IMR-90 (cell line): ENCODE measurements at regions not wholly inside any gene's neighbourhood (a gene's known extent, or its start where the extent isn't known, plus 50 kb on each side); places are given as distances from the start of the nearest gene placed in this dataset.
A peak's percentile ranks its signal among the peaks of the same experiment; 100 is the strongest.

Source experiments
- ATAC-seq: fragments of 200-7000 bp; cut with Tn5 transposase; 2 replicates; pipeline ENCODE4 v1.9.1; 2020; ENCODE audit warnings: low read depth, mild to moderate bottlenecking, moderate library complexity
- BruUV-seq: library from RNA; stranded (reverse); fragments of 400-500 nt; replicated peaks from 2 replicates; lab custom pipeline; 2021; lab: Mats Ljungman, UMichigan
- CTCF ChIA-PET: fragments of 300-600 bp; formaldehyde crosslinking; extraction: SDS; loops from one replicate; lab custom pipeline; 2021; ENCODE audit warnings: antibody characterized with exemption; lab: Yijun Ruan, JAX
- POLR2A ChIA-PET: fragments of 300-600 bp; sonication (Branson Sonifier 250); formaldehyde crosslinking; loops from one replicate; lab custom pipeline; 2022; ENCODE audit warnings: antibody characterized with exemption; ENCODE audit not compliant: unreplicated experiment; lab: Charles Lee
- DNase-seq: peaks from one replicate; pipeline ENCODE4 v3.0.0; 2013
- H2AFZ ChIP-seq: replicated peaks from 2 replicates; pipeline ENCODE3; 2013; ENCODE audit warnings: low read length, mild to moderate bottlenecking; ENCODE audit not compliant: poor library complexity
- H2AK5ac ChIP-seq: 2 replicates; pipeline ENCODE4 v1.6.1; 2013; ENCODE audit warnings: low read depth, low read length, inconsistent platforms
- H2AK9ac ChIP-seq: replicated peaks from 2 replicates; pipeline ENCODE3; 2013; ENCODE audit warnings: mild to moderate bottlenecking, low read depth, low read length, moderate library complexity; ENCODE audit not compliant: poor library complexity
- H2BK120ac ChIP-seq: 2 replicates; pipeline ENCODE4 v1.6.1; 2013; ENCODE audit warnings: low read depth, low read length, inconsistent platforms
- H2BK15ac ChIP-seq: 3 replicates; pipeline ENCODE4 v1.6.1; 2013; ENCODE audit warnings: low read depth, low read length, inconsistent platforms
- H2BK20ac ChIP-seq: 2 replicates; pipeline ENCODE4 v1.6.1; 2013; ENCODE audit warnings: low read depth, mild to moderate bottlenecking, inconsistent platforms, low read length, moderate library complexity
- H2BK5ac ChIP-seq: 2 replicates; pipeline ENCODE4 v1.6.1; 2013; ENCODE audit warnings: mild to moderate bottlenecking, low read depth, low read length, inconsistent platforms; ENCODE audit not compliant: poor library complexity, severe bottlenecking
- H3K14ac ChIP-seq: replicated peaks from 2 replicates; pipeline ENCODE4 v1.6.1; 2013; ENCODE audit warnings: low read depth, low read length, inconsistent platforms
- H3K18ac ChIP-seq: 2 replicates; pipeline ENCODE4 v1.6.1; 2013; ENCODE audit warnings: low read depth, low read length, control low read depth
- H3K23ac ChIP-seq: 2 replicates; pipeline ENCODE4 v1.6.1; 2013; ENCODE audit warnings: low read depth, low read length, inconsistent platforms
- H3K27ac ChIP-seq: 2 replicates; pipeline ENCODE4 v1.5.1; 2013; ENCODE audit warnings: mild to moderate bottlenecking, control low read depth, low read length; ENCODE audit not compliant: insufficient read depth
- H3K27me3 ChIP-seq: 2 replicates; pipeline ENCODE4 v1.6.1; 2013; ENCODE audit warnings: low read length; ENCODE audit not compliant: control insufficient read depth, insufficient read depth
- H3K36me3 ChIP-seq: 2 replicates; pipeline ENCODE4 v1.6.1; 2013; ENCODE audit warnings: low read length, mixed read lengths; ENCODE audit not compliant: control insufficient read depth, insufficient read depth
- H3K4ac ChIP-seq: 2 replicates; pipeline ENCODE4 v1.6.1; 2013; ENCODE audit warnings: low read depth, low read length, inconsistent platforms
- H3K4me1 ChIP-seq: 2 replicates; pipeline ENCODE4 v1.6.1; 2013; ENCODE audit warnings: low read length, mixed read lengths; ENCODE audit not compliant: control insufficient read depth, insufficient read depth
- H3K4me2 ChIP-seq: 2 replicates; pipeline ENCODE4 v1.6.1; 2013; ENCODE audit warnings: low read depth, mild to moderate bottlenecking, control low read depth, low read length, moderate library complexity
- H3K4me3 ChIP-seq: 2 replicates; pipeline ENCODE4 v1.5.1; 2013; ENCODE audit warnings: low read depth, mild to moderate bottlenecking, control low read depth, low read length, moderate library complexity; ENCODE audit not compliant: insufficient read depth
- H3K56ac ChIP-seq: 2 replicates; pipeline ENCODE4 v1.6.1; 2013; ENCODE audit warnings: low read length, inconsistent platforms; ENCODE audit not compliant: insufficient read depth; ENCODE audit errors: extremely low read depth
- H3K79me1 ChIP-seq, 2 experiments: 2 replicates each; pipeline ENCODE4 v1.6.1; 2013; ENCODE audit warnings: low read length in 2 of 2, inconsistent platforms in 1 of 2, low read depth in 1 of 2
- H3K9ac ChIP-seq: 2 replicates; pipeline ENCODE4 v1.6.1; 2013; ENCODE audit warnings: low read depth, low read length, control low read depth
- H3K9me1 ChIP-seq: 2 replicates; pipeline ENCODE4 v1.6.1; 2013; ENCODE audit warnings: low read length, inconsistent platforms; ENCODE audit not compliant: insufficient read depth
- H3K9me3 ChIP-seq: 2 replicates; pipeline ENCODE4 v1.6.1; 2013; ENCODE audit warnings: low read length; ENCODE audit not compliant: control insufficient read depth, insufficient read depth
- H4K20me1 ChIP-seq: 2 replicates; pipeline ENCODE4 v1.6.1; 2013; ENCODE audit warnings: low read length, inconsistent platforms; ENCODE audit not compliant: insufficient read depth
- H4K5ac ChIP-seq: 2 replicates; pipeline ENCODE4 v1.6.1; 2013; ENCODE audit warnings: mild to moderate bottlenecking, low read depth, low read length, control low read depth
- H4K8ac ChIP-seq, 2 experiments: 2 replicates each; pipeline ENCODE4 v1.6.1; 2013; ENCODE audit warnings: low read depth in 2 of 2, low read length in 2 of 2, control low read depth in 1 of 2, inconsistent platforms in 1 of 2
- H4K91ac ChIP-seq: 2 replicates; pipeline ENCODE4 v1.6.1; 2013; ENCODE audit warnings: low read depth, low read length, inconsistent platforms; ENCODE audit not compliant: insufficient read depth
- BHLHE40 ChIP-seq: fragments of 150-350 bp; IDR thresholded peaks from 2 replicates; pipeline ENCODE4 v1.6.1; 2016; ENCODE audit warnings: mild to moderate bottlenecking, low read depth, low read length
- CEBPB ChIP-seq: IDR thresholded peaks from 2 replicates; pipeline ENCODE4 v1.6.1; 2012; ENCODE audit warnings: low read depth, low read length, improper control_type of control experiment
- CHD1 ChIP-seq: IDR thresholded peaks from 2 replicates; pipeline ENCODE4 v1.6.1; 2012; ENCODE audit warnings: low read depth, low read length, improper control_type of control experiment
- FOS ChIP-seq: fragments of 150-350 bp; IDR thresholded peaks from 2 replicates; pipeline ENCODE4 v1.6.1; 2016; ENCODE audit warnings: low read depth, low read length
- NFE2L2 ChIP-seq: fragments of 150-350 bp; IDR thresholded peaks from 2 replicates; pipeline ENCODE4 v1.6.1; 2016; ENCODE audit warnings: low read depth, mild to moderate bottlenecking, low read length
- POLR2A ChIP-seq: IDR thresholded peaks from 2 replicates; pipeline ENCODE4 v1.6.1; 2012; ENCODE audit warnings: mild to moderate bottlenecking, low read depth, low read length
- RAD21 ChIP-seq: IDR thresholded peaks from 2 replicates; pipeline ENCODE4 v1.6.1; 2012; ENCODE audit warnings: low read length, improper control_type of control experiment
- RCOR1 ChIP-seq: IDR thresholded peaks from 2 replicates; pipeline ENCODE4 v1.6.1; 2012; ENCODE audit warnings: mild to moderate bottlenecking, low read length, improper control_type of control experiment; ENCODE audit not compliant: insufficient replicate concordance
- RFX5 ChIP-seq: IDR thresholded peaks from 2 replicates; pipeline ENCODE4 v1.8.0; 2012; ENCODE audit warnings: low read depth, mild to moderate bottlenecking, low read length, moderate library complexity
- SMC3 ChIP-seq: fragments of 150-350 bp; IDR thresholded peaks from 2 replicates; pipeline ENCODE4 v1.6.1; 2016; ENCODE audit warnings: low read depth, mild to moderate bottlenecking, antibody characterized with exemption, low read length, moderate library complexity
- WGBS, 2 experiments: methylation state at CpG; one replicate each; pipeline versions ENCODE4 v1.1.5 to v1.1.7; 2013; ENCODE audit warnings: missing lambda C conversion rate in 2 of 2; ENCODE audit not compliant: insufficient read length in 1 of 2; ENCODE audit errors: extremely low coverage in 2 of 2; 5-methylcytosine and 5-hydroxymethylcytosine counted together
- dilution Hi-C: fragments of 300-500 bp; cut with HindIII; formaldehyde crosslinking; loops from one replicate; pipeline ENCODE4 v1.14.3; 2018; ENCODE audit warnings: low sequenced_read_pairs; ENCODE audit not compliant: unreplicated experiment
- in situ Hi-C: fragments of 300-500 bp; cut with MboI; formaldehyde crosslinking; loops from 3 replicates; pipeline ENCODE4 v1.14.3; 2019; ENCODE audit warnings: low sequenced_read_pairs, inconsistent platforms, mixed read lengths
- intact Hi-C: fragments of 100-400 bp; cut with micrococcal nuclease; formaldehyde crosslinking; loops from 2 replicates; pipeline ENCODE4 v1.10.0; 2022
- TF ChIP-seq, protein P1 (sequence below): fragments of 150-350 bp; IDR thresholded peaks from 2 replicates; pipeline ENCODE4 v1.6.1; 2017; ENCODE audit warnings: mild to moderate bottlenecking, antibody characterized with exemption, low read length, low read depth
- TF ChIP-seq, protein P2 (sequence below): fragments of 150-350 bp; IDR thresholded peaks from 2 replicates; pipeline ENCODE4 v1.6.1; 2016; ENCODE audit warnings: low read depth, mild to moderate bottlenecking, low read length, moderate library complexity, borderline replicate concordance
- TF ChIP-seq, protein P3 (sequence below): conservative IDR thresholded peaks from 2 replicates; pipeline ENCODE4 v1.5.1; 2012; ENCODE audit warnings: mild to moderate bottlenecking, low read depth, low read length, improper control_type of control experiment

DNA sequence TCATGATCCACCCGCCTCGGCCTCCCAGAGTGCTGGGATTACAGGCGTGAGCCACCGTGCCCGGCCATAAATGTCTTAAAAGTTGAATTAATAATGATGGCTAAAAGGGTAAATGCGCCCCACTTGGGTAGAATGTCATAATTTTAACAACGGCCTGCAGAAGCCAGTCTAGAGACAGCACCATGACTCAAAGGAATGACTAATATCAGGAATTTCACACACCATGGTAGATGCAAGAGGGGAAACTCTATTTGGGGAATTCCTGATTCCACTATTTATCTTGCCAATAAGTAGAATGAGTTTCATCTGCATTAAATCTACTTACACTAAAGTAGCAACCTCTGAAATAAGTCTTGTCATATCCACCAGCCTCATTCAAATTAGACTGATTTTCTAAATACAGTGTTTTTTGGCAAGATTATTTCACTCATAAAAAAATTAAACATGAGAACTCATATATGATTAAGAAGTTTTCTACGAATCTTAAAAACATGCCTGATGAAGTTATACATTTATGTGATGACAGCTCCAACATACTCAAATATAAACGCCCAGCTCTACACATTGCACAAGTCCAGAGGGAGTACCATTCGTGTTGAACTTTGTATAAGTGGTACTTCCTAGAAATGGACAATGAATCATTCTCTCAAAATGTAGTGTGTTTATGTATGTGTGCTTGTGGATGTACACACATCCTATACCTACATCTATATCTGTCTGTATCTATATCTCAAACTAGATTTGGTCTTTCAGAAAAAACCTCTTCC, 309.7 kb downstream of the IRS1 start:
- POLR2A ChIA-PET, result no interaction called here

More for the DNA sequence above, 309.7 kb downstream of the IRS1 start:
- Histone ChIP-seq H3K4me2 (peak overlapping the region; percentile 26; the same call in 1 of the 2 replicates), H3K27me3 (no peaks in the 10 kb centered on the region), H3K4me3 (no peak overlapping the region), H3K79me1 (0 out of 4 replicates have a peak, but pooled peaks cover 0 to 3% of the 10 kb centered on the region in 2 experiments), H2AK5ac (no peak overlapping the region; the same call in 1 of the 2 replicates), H3K4me1 (no peaks in the 10 kb centered on the region; the same call in 1 of the 2 replicates), H4K8ac (0 out of 4 replicates have a peak overlapping the region, but pooled peaks have one; percentile 6 to 31), H3K9me3 (no peaks in the 10 kb centered on the region), H3K9ac (no peak overlapping the region), H2AK9ac (no peak overlapping the region), H2BK120ac (peak overlapping the region; percentile 10), H2AFZ (no peak overlapping the region), H4K5ac (no peak overlapping the region; the same call in 1 of the 2 replicates), H3K14ac (peak overlapping the region; percentile 23), H3K27ac (peak overlapping the region; percentile 33), H4K20me1 (no peaks in the 10 kb centered on the region), H3K18ac (peak overlapping the region; percentile 9; the same call in 1 of the 2 replicates), H3K9me1 (no peaks in the 10 kb centered on the region), H4K91ac (no peak overlapping the region), H3K56ac (peak overlapping the region; percentile 50; the same call in 1 of the 2 replicates), H2BK15ac (0 out of 3 replicates have a peak overlapping the region, but pooled peaks have one; percentile 82), H3K4ac (peak overlapping the region; percentile 10; the same call in 1 of the 2 replicates), H3K36me3 (no peaks in the 10 kb centered on the region), H3K23ac (0 out of 2 replicates have a peak overlapping the region, but pooled peaks have one; percentile 46), H2BK5ac (peak overlapping the region; percentile 88), H2BK20ac (peak overlapping the region; percentile 6; the same call in 1 of the 2 replicates)
- DNase-seq, result peak; percentile 94
- TF ChIP-seq FOS (peak; percentile 87), SMC3 (no peak), POLR2A (no peak), BHLHE40 (no peak), CEBPB (peak; percentile 75), CHD1 (no peak), RFX5 (no peak), RCOR1 (no peak), NFE2L2 (no peak), RAD21 (peak; percentile 23; the same call in 1 of the 2 replicates)
- TF ChIP-seq, protein P1, sequence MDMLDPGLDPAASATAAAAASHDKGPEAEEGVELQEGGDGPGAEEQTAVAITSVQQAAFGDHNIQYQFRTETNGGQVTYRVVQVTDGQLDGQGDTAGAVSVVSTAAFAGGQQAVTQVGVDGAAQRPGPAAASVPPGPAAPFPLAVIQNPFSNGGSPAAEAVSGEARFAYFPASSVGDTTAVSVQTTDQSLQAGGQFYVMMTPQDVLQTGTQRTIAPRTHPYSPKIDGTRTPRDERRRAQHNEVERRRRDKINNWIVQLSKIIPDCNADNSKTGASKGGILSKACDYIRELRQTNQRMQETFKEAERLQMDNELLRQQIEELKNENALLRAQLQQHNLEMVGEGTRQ, result no peak
- TF ChIP-seq, protein P2, sequence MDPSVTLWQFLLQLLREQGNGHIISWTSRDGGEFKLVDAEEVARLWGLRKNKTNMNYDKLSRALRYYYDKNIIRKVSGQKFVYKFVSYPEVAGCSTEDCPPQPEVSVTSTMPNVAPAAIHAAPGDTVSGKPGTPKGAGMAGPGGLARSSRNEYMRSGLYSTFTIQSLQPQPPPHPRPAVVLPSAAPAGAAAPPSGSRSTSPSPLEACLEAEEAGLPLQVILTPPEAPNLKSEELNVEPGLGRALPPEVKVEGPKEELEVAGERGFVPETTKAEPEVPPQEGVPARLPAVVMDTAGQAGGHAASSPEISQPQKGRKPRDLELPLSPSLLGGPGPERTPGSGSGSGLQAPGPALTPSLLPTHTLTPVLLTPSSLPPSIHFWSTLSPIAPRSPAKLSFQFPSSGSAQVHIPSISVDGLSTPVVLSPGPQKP, result no peak
- TF ChIP-seq, protein P3, sequence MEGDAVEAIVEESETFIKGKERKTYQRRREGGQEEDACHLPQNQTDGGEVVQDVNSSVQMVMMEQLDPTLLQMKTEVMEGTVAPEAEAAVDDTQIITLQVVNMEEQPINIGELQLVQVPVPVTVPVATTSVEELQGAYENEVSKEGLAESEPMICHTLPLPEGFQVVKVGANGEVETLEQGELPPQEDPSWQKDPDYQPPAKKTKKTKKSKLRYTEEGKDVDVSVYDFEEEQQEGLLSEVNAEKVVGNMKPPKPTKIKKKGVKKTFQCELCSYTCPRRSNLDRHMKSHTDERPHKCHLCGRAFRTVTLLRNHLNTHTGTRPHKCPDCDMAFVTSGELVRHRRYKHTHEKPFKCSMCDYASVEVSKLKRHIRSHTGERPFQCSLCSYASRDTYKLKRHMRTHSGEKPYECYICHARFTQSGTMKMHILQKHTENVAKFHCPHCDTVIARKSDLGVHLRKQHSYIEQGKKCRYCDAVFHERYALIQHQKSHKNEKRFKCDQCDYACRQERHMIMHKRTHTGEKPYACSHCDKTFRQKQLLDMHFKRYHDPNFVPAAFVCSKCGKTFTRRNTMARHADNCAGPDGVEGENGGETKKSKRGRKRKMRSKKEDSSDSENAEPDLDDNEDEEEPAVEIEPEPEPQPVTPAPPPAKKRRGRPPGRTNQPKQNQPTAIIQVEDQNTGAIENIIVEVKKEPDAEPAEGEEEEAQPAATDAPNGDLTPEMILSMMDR, result no peak
- in situ Hi-C loops (no loop called here), intact Hi-C loops (no loop called here), dilution Hi-C loops (no loop called here)
- CTCF ChIA-PET, result no interaction called here
- BruUV-seq, result no TSS peak
- WGBS, 2 experiments, result no CpG with 5 or more reads among the region's 10 CpGs
- peak; percentile 92 for ATAC-seq
